ENCODE measurements at regions not wholly inside any gene's neighbourhood (a gene's known extent, or its start where the extent isn't known, plus 50 kb on each side); places are given as distances from the start of the nearest gene placed in this dataset.

DNA sequence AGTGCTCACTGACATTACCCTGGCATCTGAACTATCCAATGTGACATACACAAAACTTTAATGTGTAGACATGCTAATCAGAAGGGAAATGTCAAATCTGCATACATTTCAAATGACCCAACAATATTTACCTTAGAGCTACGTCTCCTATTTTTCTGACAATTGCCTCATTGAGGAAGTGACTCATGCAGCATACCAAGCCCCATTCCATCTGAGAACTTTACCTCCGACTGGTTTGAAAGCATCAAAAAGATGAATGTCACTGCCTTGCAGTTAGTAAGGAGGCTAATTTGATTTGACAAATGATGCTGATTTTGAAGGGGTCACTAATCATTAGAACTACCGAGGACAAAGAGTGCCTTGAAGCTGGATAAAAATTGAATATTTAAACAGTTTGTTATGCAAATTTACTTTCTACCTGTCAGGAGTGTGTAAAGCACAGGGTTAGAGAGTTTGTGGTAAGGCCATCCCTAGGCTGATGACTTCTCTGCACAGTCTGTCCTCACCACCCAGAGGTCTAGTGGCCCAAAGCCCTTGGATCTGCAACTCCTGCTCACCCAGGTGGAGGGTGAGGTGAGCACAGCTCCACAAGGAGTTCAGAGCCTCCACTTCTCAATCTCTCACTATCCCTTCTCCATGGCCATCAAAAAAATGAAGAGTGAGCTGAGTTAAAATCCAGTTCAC is 500.3 kb upstream of the C1orf87 start:
- TF ChIP-seq ZNF274 (IDR thresholded peaks at IDR 0.05; ENCODE audit: low read depth, low read length): no peak
- no peak overlapping the region for H3K4me3 ChIP-seq (ENCODE audit: insufficient read length, low read depth)
- H3K36me3 ChIP-seq (ENCODE audit: insufficient read depth, insufficient read length, low read length): no peaks in the 10 kb centered on the region
- no peaks in the 10 kb centered on the region for H3K27me3 ChIP-seq (ENCODE audit: insufficient read depth, insufficient read length)
- DNase-seq (ENCODE audit: low read depth, low spot score): peak; percentile 27
- H3K9me3 ChIP-seq (ENCODE audit: insufficient read depth, low read length): no peaks in the 10 kb centered on the region
- no peak overlapping the region for H3K9ac ChIP-seq (ENCODE audit: insufficient read length, low read depth)
- no peaks in the 10 kb centered on the region for H3K4me1 ChIP-seq (ENCODE audit: insufficient read depth, insufficient read length)

DNA sequence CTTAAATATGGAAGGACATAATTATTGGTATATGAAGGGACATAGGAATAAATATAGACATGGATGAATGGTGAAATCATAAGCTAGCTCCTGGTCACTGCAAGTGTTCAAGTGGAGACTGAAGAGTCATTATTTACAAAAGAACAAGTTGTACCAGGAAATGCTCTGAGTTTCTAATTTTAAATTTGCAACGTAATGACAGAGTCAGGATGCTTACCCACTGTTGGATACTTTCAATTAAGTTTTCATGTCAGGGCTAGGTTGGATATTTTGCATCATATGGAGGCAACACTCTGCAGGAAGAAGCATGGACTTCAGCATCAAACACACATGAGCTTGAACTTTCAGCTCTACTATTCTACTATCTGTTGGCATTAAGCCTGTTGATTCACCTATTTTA is 499.6 kb upstream of the C1orf87 start:
- TF ChIP-seq SUZ12 (IDR thresholded peaks at IDR 0.05; ENCODE audit: extremely low read depth, insufficient read depth, insufficient read length) (no peak), YY1 (IDR thresholded peaks at IDR 0.05; ENCODE audit: insufficient read depth, insufficient read length) (no peak), ZNF274 (IDR thresholded peaks at IDR 0.05; ENCODE audit: low read depth, low read length) (no peak)
- Histone ChIP-seq H3K9ac (ENCODE audit: insufficient read length, low read depth) (no peak overlapping the region), H3K4me3 (ENCODE audit: insufficient read length, low read depth) (no peak overlapping the region), H3K27me3 (ENCODE audit: insufficient read depth, insufficient read length) (no peaks in the 10 kb centered on the region), H3K36me3 (ENCODE audit: insufficient read depth, insufficient read length, low read length) (no peaks in the 10 kb centered on the region), H3K9me3 (ENCODE audit: insufficient read depth, low read length) (no peaks in the 10 kb centered on the region), H3K4me1 (ENCODE audit: insufficient read depth, insufficient read length) (no peaks in the 10 kb centered on the region)
- DNase-seq (ENCODE audit: low read depth, low spot score): no peak

DNA sequence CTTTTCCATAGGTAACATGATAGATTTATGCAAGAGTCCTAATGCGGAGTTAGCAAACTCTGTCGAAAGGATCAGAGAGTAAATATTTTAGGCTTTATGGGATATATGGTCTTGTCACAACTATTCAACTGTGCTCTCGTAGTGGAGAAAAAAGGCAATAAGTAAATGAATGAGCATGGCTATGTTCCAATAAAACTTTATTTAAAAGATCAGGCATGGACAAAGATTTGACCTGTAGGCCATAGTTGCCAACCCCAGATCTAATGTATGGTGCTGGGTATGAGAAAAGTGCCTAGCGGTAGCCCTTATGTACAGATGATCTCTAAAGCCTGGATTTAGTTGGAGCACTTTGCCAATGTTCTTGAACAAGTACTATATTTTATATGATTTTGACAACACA is 498.8 kb upstream of the C1orf87 start:
- Histone ChIP-seq H3K4me3 (ENCODE audit: insufficient read length, low read depth) (no peak overlapping the region), H3K27me3 (ENCODE audit: insufficient read depth, insufficient read length) (no peaks in the 10 kb centered on the region), H3K36me3 (ENCODE audit: insufficient read depth, insufficient read length, low read length) (no peaks in the 10 kb centered on the region), H3K9ac (ENCODE audit: insufficient read length, low read depth) (no peak overlapping the region), H3K9me3 (ENCODE audit: insufficient read depth, low read length) (no peaks in the 10 kb centered on the region), H3K4me1 (ENCODE audit: insufficient read depth, insufficient read length) (no peaks in the 10 kb centered on the region)
- TF ChIP-seq ZNF274 (IDR thresholded peaks at IDR 0.05; ENCODE audit: low read depth, low read length) (no peak), YY1 (IDR thresholded peaks at IDR 0.05; ENCODE audit: insufficient read depth, insufficient read length) (no peak), SUZ12 (IDR thresholded peaks at IDR 0.05; ENCODE audit: extremely low read depth, insufficient read depth, insufficient read length) (no peak)
- no peak for DNase-seq (ENCODE audit: low read depth, low spot score)

DNA sequence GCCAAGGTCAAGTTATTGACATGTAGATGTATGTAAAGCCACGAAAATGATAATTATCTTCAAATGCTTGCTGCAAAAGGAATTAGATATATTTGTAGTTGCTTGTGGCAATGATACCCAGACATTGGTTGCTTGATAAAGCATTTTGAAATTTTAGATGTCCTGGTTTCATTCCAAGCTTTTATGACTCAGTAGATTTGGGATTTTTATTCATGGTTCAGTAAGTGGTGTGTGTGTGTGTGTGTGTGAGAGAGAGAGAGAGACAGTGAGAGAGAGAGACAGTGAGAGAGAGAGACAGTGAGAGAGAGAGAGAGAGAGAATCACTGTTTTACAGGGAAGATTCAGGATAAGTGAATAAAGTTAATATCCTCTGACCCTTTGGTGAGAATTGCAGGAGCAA is 498.2 kb upstream of the C1orf87 start:
- no peak for DNase-seq (ENCODE audit: low read depth, low spot score)
- Histone ChIP-seq H3K4me3 (ENCODE audit: insufficient read length, low read depth) (no peak overlapping the region), H3K4me1 (ENCODE audit: insufficient read depth, insufficient read length) (no peaks in the 10 kb centered on the region), H3K9ac (ENCODE audit: insufficient read length, low read depth) (no peak overlapping the region), H3K9me3 (ENCODE audit: insufficient read depth, low read length) (no peaks in the 10 kb centered on the region), H3K27me3 (ENCODE audit: insufficient read depth, insufficient read length) (no peaks in the 10 kb centered on the region), H3K36me3 (ENCODE audit: insufficient read depth, insufficient read length, low read length) (no peaks in the 10 kb centered on the region)
- no peak for TF ChIP-seq SUZ12 (IDR thresholded peaks at IDR 0.05; ENCODE audit: extremely low read depth, insufficient read depth, insufficient read length)
- TF ChIP-seq YY1 (IDR thresholded peaks at IDR 0.05; ENCODE audit: insufficient read depth, insufficient read length): no peak
- TF ChIP-seq ZNF274 (IDR thresholded peaks at IDR 0.05; ENCODE audit: low read depth, low read length): no peak

DNA sequence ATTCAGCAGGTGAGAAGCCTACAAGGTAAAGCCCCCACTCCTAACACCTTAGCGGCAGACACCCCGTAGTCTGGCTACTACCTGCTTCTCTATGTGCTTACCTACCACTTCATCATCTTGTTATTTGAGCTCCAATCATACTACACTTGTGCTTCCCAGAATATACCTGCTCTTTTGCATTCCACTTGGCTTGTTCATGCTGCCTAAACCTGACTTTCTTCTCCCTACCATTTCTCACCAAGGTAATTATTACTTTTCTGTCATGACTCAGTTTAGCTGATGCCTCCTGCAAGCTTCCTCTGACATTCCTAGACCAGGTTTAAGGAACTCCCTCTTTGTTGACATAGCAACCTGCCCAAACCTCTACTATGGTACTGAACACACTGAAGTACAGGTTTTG is 495.6 kb upstream of the C1orf87 start:
- no peaks in the 10 kb centered on the region for H3K9me3 ChIP-seq (ENCODE audit: insufficient read depth, low read length)
- no peaks in the 10 kb centered on the region for H3K27me3 ChIP-seq (ENCODE audit: insufficient read depth, insufficient read length)
- H3K36me3 ChIP-seq (ENCODE audit: insufficient read depth, insufficient read length, low read length): no peaks in the 10 kb centered on the region
- TF ChIP-seq YY1 (IDR thresholded peaks at IDR 0.05; ENCODE audit: insufficient read depth, insufficient read length): no peak
- TF ChIP-seq ZNF274 (IDR thresholded peaks at IDR 0.05; ENCODE audit: low read depth, low read length): no peak
- DNase-seq (ENCODE audit: low read depth, low spot score): no peak
- no peak overlapping the region for H3K4me3 ChIP-seq (ENCODE audit: insufficient read length, low read depth)
- H3K9ac ChIP-seq (ENCODE audit: insufficient read length, low read depth): no peak overlapping the region
- no peaks in the 10 kb centered on the region for H3K4me1 ChIP-seq (ENCODE audit: insufficient read depth, insufficient read length)

DNA sequence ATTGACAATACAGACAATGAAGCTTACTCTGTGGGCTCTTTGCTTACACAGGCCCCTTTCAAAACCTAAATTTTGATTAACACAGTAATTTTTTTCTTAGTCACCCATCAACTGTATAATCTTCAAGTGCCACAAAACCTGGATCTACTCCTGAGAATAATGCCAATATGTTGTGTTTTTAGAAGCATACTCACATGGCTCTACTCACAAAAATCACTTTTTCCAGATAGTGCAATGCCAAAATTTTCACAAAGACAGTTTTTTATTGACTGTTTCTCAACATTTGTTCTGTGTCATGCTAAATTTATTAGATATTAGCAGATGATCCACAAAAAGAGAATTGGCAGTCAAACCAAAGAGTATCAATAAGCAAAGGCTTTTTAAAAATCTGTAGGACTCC is 493.7 kb upstream of the C1orf87 start:
- H3K27me3 ChIP-seq (ENCODE audit: insufficient read depth, insufficient read length): no peaks in the 10 kb centered on the region
- no peak overlapping the region for H3K9ac ChIP-seq (ENCODE audit: insufficient read length, low read depth)
- no peaks in the 10 kb centered on the region for H3K4me1 ChIP-seq (ENCODE audit: insufficient read depth, insufficient read length)
- no peak for TF ChIP-seq SUZ12 (IDR thresholded peaks at IDR 0.05; ENCODE audit: extremely low read depth, insufficient read depth, insufficient read length)
- TF ChIP-seq ZNF274 (IDR thresholded peaks at IDR 0.05; ENCODE audit: low read depth, low read length): no peak
- TF ChIP-seq YY1 (IDR thresholded peaks at IDR 0.05; ENCODE audit: insufficient read depth, insufficient read length): no peak
- no peak for DNase-seq (ENCODE audit: low read depth, low spot score)
- no peaks in the 10 kb centered on the region for H3K9me3 ChIP-seq (ENCODE audit: insufficient read depth, low read length)
- H3K36me3 ChIP-seq (ENCODE audit: insufficient read depth, insufficient read length, low read length): no peaks in the 10 kb centered on the region
- no peak overlapping the region for H3K4me3 ChIP-seq (ENCODE audit: insufficient read length, low read depth)

DNA sequence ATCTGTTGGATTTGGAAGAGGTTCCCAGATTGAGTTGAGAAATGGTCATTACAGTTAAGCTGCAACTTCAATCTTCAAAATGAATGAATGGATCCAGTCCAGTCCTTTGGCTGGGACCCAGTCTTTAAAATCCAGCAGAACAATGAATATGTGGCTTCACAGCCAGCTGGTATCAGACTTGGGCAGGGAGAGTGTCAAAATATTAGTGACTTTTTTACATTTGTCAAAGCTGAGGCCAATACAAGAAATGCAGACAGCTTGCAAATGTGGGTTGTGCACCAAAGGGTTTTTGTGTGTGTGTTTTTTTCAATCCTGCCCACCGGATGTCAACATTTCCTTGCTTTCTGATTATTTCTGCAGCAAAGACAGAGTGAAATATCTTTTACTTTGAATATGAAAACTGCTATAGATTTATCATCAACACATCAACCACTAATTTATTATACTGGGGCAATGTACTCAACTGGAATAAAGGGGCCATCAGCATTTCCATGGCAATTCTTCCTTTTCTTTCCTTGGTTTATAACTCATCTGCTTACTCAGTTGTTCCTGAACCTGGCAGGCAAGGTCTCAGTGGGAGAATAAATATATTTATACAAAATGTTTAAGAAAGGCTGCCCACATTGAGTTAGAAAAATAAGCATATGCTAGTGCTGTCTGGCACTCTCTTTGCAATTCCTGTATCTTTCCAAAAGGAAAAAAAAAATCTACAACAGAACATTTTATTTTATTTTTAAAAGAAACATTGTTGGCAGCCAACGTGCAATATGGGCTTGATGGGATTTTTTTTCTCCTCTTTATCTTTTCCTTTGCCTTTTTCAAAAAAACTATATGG is 491.6 kb upstream of the C1orf87 start:
- no peak for TF ChIP-seq ZNF274 (IDR thresholded peaks at IDR 0.05; ENCODE audit: low read depth, low read length)
- no peak for TF ChIP-seq SUZ12 (IDR thresholded peaks at IDR 0.05; ENCODE audit: extremely low read depth, insufficient read depth, insufficient read length)
- TF ChIP-seq YY1 (IDR thresholded peaks at IDR 0.05; ENCODE audit: insufficient read depth, insufficient read length): no peak
- H3K4me1 ChIP-seq (ENCODE audit: insufficient read depth, insufficient read length): no peaks in the 10 kb centered on the region

More for the DNA sequence above, 491.6 kb upstream of the C1orf87 start:
- H3K9me3 ChIP-seq (ENCODE audit: insufficient read depth, low read length): no peaks in the 10 kb centered on the region
- H3K36me3 ChIP-seq (ENCODE audit: insufficient read depth, insufficient read length, low read length): no peaks in the 10 kb centered on the region
- H3K27me3 ChIP-seq (ENCODE audit: insufficient read depth, insufficient read length): no peaks in the 10 kb centered on the region
- H3K9ac ChIP-seq (ENCODE audit: insufficient read length, low read depth): no peak overlapping the region
- H3K4me3 ChIP-seq (ENCODE audit: insufficient read length, low read depth): no peak overlapping the region
- DNase-seq (ENCODE audit: low read depth, low spot score): no peak
